ENCODE measurements at regions not wholly inside any gene's neighbourhood (a gene's known extent, or its start where the extent isn't known, plus 50 kb on each side); places are given as distances from the start of the nearest gene placed in this dataset.

DNA sequence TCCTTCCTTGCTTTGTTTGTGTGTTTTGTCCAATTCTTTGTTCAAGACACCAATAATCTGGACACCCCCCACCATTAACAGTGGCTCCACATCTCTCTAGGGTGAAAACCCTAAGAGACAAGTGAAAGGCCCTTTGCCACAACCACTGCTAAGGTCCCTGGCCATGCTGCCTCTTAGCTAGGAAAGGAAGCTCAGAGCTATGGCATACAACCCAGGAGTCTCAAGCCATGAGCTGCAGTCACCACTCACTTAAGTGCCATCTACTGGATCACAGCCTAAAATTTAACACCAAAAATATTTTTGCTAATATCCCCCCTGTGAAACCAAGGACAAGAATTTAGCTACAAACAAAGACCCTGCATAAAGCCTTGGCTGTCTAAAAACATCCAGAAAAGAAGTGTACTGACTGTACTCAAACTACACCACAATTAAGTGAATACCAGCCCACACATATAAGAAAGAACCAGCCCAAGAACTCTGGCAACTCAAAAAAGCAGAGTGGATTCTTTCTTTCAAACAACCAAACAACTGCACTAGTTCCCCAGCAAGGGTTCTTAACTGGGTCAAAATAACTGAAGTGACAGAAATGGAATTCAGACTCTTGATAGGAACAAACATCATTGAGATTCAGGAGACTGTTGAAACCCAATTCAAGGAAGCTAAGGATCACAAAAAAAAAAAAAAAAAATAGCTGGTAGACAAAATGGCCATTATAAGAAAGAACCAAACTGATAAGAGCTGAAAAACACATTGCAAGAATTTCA lies 130.1 kb upstream of the GALNT5 start:
- Histone ChIP-seq H3K4me1 (ENCODE audit: control insufficient read depth, insufficient read depth, low read length) (no peaks in the 10 kb centered on the region), H3K27ac (ENCODE audit: insufficient read depth, low read depth, low read length, poor library complexity, severe bottlenecking) (no peak overlapping the region), H3K4me3 (ENCODE audit: insufficient read depth, low read depth, low read length) (no peak overlapping the region), H3K9me3 (ENCODE audit: control insufficient read depth, low read length) (no peaks in the 10 kb centered on the region), H3K27me3 (ENCODE audit: control insufficient read depth, insufficient read depth, low read length, poor library complexity, severe bottlenecking) (no peaks in the 10 kb centered on the region), H3K36me3 (ENCODE audit: control insufficient read depth, insufficient read depth, low read length) (no peaks in the 10 kb centered on the region)

DNA sequence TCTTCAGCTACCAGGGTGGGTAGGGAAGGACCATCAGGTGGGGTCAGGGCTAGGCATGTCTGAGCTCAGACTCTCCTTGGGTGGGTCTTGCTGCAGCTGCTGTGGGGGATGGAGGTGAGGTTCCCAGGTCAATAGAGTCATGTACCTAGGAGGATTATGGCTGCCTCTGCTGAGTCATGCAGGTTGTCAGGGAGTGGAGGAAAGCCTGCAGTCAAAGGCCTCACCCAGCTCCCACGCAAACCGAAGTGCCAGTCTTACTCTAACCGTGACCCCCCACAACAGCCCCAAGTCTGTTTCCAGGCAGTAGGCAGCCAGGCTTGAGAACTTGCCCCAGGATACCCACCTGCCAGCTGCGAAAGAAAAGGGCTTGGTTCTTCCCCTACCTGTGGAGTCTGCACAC lies 113.6 kb upstream of the GALNT5 start:
- no peak overlapping the region for H3K27ac ChIP-seq (ENCODE audit: insufficient read depth, low read depth, low read length, poor library complexity, severe bottlenecking)
- no peak overlapping the region for H3K4me3 ChIP-seq (ENCODE audit: insufficient read depth, low read depth, low read length)
- H3K4me1 ChIP-seq (ENCODE audit: control insufficient read depth, insufficient read depth, low read length): no peaks in the 10 kb centered on the region
- WGBS, 2 experiments: 91 to 93% methylated on average over 4 of the region's 4 CpGs
- no peaks in the 10 kb centered on the region for H3K36me3 ChIP-seq (ENCODE audit: control insufficient read depth, insufficient read depth, low read length)
- no peaks in the 10 kb centered on the region for H3K9me3 ChIP-seq (ENCODE audit: control insufficient read depth, low read length)
- no peaks in the 10 kb centered on the region for H3K27me3 ChIP-seq (ENCODE audit: control insufficient read depth, insufficient read depth, low read length, poor library complexity, severe bottlenecking)

DNA sequence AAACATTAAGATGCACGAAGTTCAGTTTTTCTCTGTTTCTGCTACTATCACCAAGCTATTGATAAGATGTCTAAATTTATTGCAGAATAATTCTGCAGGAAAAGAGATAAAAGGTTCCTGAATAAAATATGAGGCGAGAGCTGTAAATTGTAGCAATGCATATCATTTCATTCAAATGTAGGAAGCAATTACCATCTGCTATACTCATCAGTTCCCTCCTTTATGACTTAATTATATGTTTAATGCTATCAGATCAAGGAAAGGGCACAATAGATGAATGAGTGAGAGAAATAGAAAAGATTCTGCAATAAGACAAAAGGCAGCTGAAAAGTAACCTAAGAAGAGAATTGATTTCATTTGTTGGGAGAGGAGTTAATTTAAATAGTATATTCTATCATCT lies 108.2 kb upstream of the GALNT5 start:
- no peaks in the 10 kb centered on the region for H3K4me1 ChIP-seq (ENCODE audit: control insufficient read depth, insufficient read depth, low read length)
- H3K9me3 ChIP-seq (ENCODE audit: control insufficient read depth, low read length): no peaks in the 10 kb centered on the region
- WGBS, 2 experiments: 50% methylated on average over 2 of the region's 2 CpGs; no CpG with 5 or more reads in 1 of the 2 experiments
- H3K27ac ChIP-seq (ENCODE audit: insufficient read depth, low read depth, low read length, poor library complexity, severe bottlenecking): no peak overlapping the region
- no peaks in the 10 kb centered on the region for H3K27me3 ChIP-seq (ENCODE audit: control insufficient read depth, insufficient read depth, low read length, poor library complexity, severe bottlenecking)
- no peak overlapping the region for H3K4me3 ChIP-seq (ENCODE audit: insufficient read depth, low read depth, low read length)
- H3K36me3 ChIP-seq (ENCODE audit: control insufficient read depth, insufficient read depth, low read length): no peaks in the 10 kb centered on the region

DNA sequence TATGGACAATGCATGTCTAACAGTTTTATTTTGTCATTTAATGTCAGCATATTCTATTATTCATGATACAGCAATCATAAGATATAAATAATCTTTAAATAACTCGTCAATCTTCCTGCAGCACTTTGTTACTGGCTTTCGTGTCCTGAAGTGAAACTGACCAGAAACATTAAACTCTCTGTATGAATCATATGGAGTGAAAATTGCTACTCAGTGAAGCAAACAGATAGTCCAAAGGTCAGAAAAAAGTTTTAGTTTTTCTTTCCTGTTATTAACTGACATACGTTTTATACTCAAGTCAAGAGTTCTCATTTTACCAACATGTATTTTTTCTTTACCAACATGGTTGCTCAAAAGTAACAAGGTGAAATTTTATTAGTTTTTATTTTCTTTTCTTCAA lies 106.8 kb upstream of the GALNT5 start:
- no peak overlapping the region for H3K4me3 ChIP-seq (ENCODE audit: insufficient read depth, low read depth, low read length)
- 83 to 86% methylated on average over 2 to 3 of the region's 3 CpGs for WGBS, 2 experiments
- no peaks in the 10 kb centered on the region for H3K9me3 ChIP-seq (ENCODE audit: control insufficient read depth, low read length)
- H3K4me1 ChIP-seq (ENCODE audit: control insufficient read depth, insufficient read depth, low read length): no peaks in the 10 kb centered on the region
- H3K27ac ChIP-seq (ENCODE audit: insufficient read depth, low read depth, low read length, poor library complexity, severe bottlenecking): no peak overlapping the region
- H3K36me3 ChIP-seq (ENCODE audit: control insufficient read depth, insufficient read depth, low read length): no peaks in the 10 kb centered on the region
- H3K27me3 ChIP-seq (ENCODE audit: control insufficient read depth, insufficient read depth, low read length, poor library complexity, severe bottlenecking): no peaks in the 10 kb centered on the region

DNA sequence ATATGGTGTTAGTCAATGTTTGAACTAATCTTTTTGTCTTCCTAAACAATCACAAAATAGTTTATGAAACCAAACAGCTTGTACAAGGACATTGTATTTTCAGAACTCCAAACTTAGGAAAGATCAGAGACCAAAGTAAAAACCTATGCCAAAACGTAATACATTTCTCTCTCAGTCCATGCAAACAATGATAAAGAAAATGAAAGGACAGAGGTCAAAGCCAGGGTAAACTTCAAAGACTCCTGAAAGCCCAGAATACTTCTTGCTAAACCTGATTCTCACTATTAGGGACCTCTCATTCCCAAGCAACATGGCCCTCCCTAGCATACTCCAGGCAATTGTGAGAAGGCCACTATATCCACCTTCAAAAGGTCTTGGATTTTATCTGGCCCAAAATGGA lies 105.1 kb upstream of the GALNT5 start:
- H3K27me3 ChIP-seq (ENCODE audit: control insufficient read depth, insufficient read depth, low read length, poor library complexity, severe bottlenecking): no peaks in the 10 kb centered on the region
- H3K36me3 ChIP-seq (ENCODE audit: control insufficient read depth, insufficient read depth, low read length): no peaks in the 10 kb centered on the region
- H3K27ac ChIP-seq (ENCODE audit: insufficient read depth, low read depth, low read length, poor library complexity, severe bottlenecking): no peak overlapping the region
- H3K9me3 ChIP-seq (ENCODE audit: control insufficient read depth, low read length): no peaks in the 10 kb centered on the region
- H3K4me1 ChIP-seq (ENCODE audit: control insufficient read depth, insufficient read depth, low read length): no peaks in the 10 kb centered on the region
- 87 to 94% methylated on average over 1 of the region's 1 CpG for WGBS, 2 experiments
- H3K4me3 ChIP-seq (ENCODE audit: insufficient read depth, low read depth, low read length): no peak overlapping the region

DNA sequence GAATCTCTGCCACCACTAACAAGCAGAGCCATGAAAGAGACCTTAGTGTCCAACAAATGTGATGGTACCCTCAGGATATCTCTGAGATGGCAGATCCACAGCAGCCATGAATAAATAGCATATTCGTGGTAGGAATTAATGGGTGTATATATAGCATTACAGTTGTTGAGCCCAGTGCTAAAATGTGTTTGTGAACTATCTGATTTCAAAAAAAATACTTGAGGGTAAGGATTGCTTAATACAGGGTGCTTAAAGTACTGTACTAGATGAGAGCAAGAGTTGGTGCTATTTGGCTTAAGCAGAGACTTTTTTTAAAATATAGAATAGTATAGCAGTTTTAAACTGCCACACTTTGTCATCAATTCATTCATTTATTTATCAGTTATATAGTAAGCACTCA lies 101.5 kb upstream of the GALNT5 start:
- no peaks in the 10 kb centered on the region for H3K27me3 ChIP-seq (ENCODE audit: control insufficient read depth, insufficient read depth, low read length, poor library complexity, severe bottlenecking)
- H3K27ac ChIP-seq (ENCODE audit: insufficient read depth, low read depth, low read length, poor library complexity, severe bottlenecking): no peak overlapping the region
- H3K36me3 ChIP-seq (ENCODE audit: control insufficient read depth, insufficient read depth, low read length): no peaks in the 10 kb centered on the region
- WGBS, 2 experiments: 92 to 97% methylated on average over 1 of the region's 1 CpG
- H3K9me3 ChIP-seq (ENCODE audit: control insufficient read depth, low read length): no peaks in the 10 kb centered on the region
- H3K4me1 ChIP-seq (ENCODE audit: control insufficient read depth, insufficient read depth, low read length): no peaks in the 10 kb centered on the region
- no peak overlapping the region for H3K4me3 ChIP-seq (ENCODE audit: insufficient read depth, low read depth, low read length)

DNA sequence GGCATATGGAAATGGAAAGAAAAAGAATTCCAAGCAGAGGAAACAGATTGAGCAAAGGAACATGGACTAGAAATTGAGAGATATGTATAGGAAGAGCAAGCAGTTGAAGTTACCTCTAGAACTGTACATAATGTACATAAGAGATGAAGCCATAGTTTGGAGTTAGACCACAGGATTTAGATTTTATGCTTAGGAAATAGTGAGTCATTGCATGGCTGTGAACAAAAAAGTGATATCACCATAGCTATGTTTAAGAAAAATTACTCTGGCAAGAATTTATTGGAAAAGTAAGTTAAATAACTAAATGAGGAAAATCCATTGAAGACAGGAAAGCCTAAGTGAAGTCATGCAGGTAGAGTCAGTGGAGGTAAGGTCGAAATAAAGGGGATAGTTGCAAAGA lies 99.4 kb upstream of the GALNT5 start:
- no peaks in the 10 kb centered on the region for H3K27me3 ChIP-seq (ENCODE audit: control insufficient read depth, insufficient read depth, low read length, poor library complexity, severe bottlenecking)

DNA sequence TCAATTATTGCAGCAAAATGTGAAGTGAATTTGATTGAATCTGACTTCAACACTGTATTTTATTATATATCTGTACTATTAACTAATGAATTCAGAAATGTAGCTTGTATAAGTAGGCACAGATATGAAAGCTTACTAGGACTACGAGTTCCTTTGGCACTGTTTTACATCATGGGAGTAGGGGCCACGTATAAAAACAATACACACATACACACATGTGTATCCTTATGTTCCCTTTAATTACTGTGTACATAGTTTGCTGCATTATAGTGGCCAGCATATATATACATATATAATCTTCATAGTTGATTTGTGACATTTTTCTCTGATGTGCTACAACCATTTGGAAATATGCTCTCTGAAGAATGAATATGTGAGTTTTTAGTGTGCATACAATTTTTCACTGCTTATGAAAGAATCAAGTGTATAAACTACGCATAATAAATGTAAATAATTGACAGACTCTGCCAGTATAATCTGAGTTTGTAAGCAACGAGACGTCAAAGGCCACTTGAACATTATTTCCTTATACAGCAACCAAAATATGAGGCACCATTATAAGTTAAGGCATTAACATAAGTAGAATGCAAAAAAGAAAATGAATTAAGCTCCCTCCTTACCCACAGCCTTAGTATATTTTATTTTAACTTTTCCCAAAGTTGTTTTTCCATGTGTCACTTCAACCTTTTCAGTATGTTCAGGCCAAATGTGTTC lies 98.1 kb upstream of the GALNT5 start:
- Histone ChIP-seq H3K27ac (ENCODE audit: insufficient read depth, low read depth, low read length, poor library complexity, severe bottlenecking) (no peak overlapping the region), H3K27me3 (ENCODE audit: control insufficient read depth, insufficient read depth, low read length, poor library complexity, severe bottlenecking) (no peaks in the 10 kb centered on the region), H3K36me3 (ENCODE audit: control insufficient read depth, insufficient read depth, low read length) (no peaks in the 10 kb centered on the region), H3K4me1 (ENCODE audit: control insufficient read depth, insufficient read depth, low read length) (no peaks in the 10 kb centered on the region), H3K9me3 (ENCODE audit: control insufficient read depth, low read length) (no peaks in the 10 kb centered on the region), H3K4me3 (ENCODE audit: insufficient read depth, low read depth, low read length) (no peak overlapping the region)
- 86 to 94% methylated on average over 5 of the region's 5 CpGs for WGBS, 2 experiments

More for the DNA sequence above, 99.4 kb upstream of the GALNT5 start:
- Histone ChIP-seq H3K4me1 (ENCODE audit: control insufficient read depth, insufficient read depth, low read length) (no peaks in the 10 kb centered on the region), H3K9me3 (ENCODE audit: control insufficient read depth, low read length) (no peaks in the 10 kb centered on the region), H3K4me3 (ENCODE audit: insufficient read depth, low read depth, low read length) (no peak overlapping the region), H3K27ac (ENCODE audit: insufficient read depth, low read depth, low read length, poor library complexity, severe bottlenecking) (no peak overlapping the region), H3K36me3 (ENCODE audit: control insufficient read depth, insufficient read depth, low read length) (no peaks in the 10 kb centered on the region)
- WGBS, 2 experiments: 90 to 92% methylated on average over 1 of the region's 1 CpG

DNA sequence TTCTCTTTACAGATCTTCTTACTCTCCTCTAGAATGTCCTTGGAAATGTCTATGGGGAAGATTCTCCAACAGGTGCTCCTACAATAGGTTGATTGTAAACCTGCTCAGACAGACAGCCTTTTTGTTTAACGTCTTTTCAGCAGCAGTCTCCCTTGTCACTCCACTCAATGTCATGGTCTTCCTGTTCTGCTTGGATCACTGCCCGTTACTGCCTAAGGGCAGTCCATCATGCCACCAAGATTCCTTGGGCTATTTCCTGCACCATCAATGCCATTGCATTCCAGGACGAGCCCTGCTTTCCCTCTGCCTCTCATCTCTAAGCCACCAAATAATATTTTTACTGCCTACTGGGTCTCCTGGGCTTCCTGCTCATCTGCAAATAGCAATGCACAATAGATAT lies 97.4 kb upstream of the GALNT5 start:
- H3K4me1 ChIP-seq (ENCODE audit: control insufficient read depth, insufficient read depth, low read length): no peaks in the 10 kb centered on the region
- no peaks in the 10 kb centered on the region for H3K36me3 ChIP-seq (ENCODE audit: control insufficient read depth, insufficient read depth, low read length)
- H3K9me3 ChIP-seq (ENCODE audit: control insufficient read depth, low read length): no peaks in the 10 kb centered on the region
- 80 to 81% methylated on average over 3 of the region's 3 CpGs for WGBS, 2 experiments
- H3K27ac ChIP-seq (ENCODE audit: insufficient read depth, low read depth, low read length, poor library complexity, severe bottlenecking): no peak overlapping the region
- no peaks in the 10 kb centered on the region for H3K27me3 ChIP-seq (ENCODE audit: control insufficient read depth, insufficient read depth, low read length, poor library complexity, severe bottlenecking)
- H3K4me3 ChIP-seq (ENCODE audit: insufficient read depth, low read depth, low read length): no peak overlapping the region

DNA sequence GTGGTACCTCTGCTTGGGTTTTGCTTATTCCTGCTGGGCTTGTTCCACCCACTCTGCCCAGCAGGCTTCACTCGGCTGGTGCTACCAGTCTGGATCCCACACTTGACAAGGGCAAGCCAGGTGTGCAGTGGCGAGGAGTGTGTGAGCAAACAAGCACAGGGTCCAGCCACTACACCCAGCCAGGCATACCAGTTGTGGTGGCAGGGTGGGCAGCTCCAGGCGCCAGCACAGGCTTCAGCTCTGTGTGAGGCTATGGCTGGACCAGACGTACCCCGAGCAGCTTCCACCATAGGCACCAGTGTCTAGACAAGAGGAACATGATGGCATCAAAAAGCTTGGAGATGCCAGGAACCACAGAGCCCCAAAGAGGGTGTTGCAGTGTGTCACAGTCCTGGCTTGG lies 93.1 kb upstream of the GALNT5 start:
- no peaks in the 10 kb centered on the region for H3K36me3 ChIP-seq (ENCODE audit: control insufficient read depth, insufficient read depth, low read length)
- no peak overlapping the region for H3K4me3 ChIP-seq (ENCODE audit: insufficient read depth, low read depth, low read length)
- WGBS, 2 experiments: 94 to 95% methylated on average over 5 of the region's 5 CpGs
- H3K27me3 ChIP-seq (ENCODE audit: control insufficient read depth, insufficient read depth, low read length, poor library complexity, severe bottlenecking): no peaks in the 10 kb centered on the region
- H3K9me3 ChIP-seq (ENCODE audit: control insufficient read depth, low read length): no peaks in the 10 kb centered on the region
- H3K27ac ChIP-seq (ENCODE audit: insufficient read depth, low read depth, low read length, poor library complexity, severe bottlenecking): no peak overlapping the region
- no peaks in the 10 kb centered on the region for H3K4me1 ChIP-seq (ENCODE audit: control insufficient read depth, insufficient read depth, low read length)

Data from ectodermal cell (in vitro differentiated cells).